ENCODE measurements at regions not wholly inside any gene's neighbourhood (a gene's known extent, or its start where the extent isn't known, plus 50 kb on each side); places are given as distances from the start of the nearest gene placed in this dataset.

- H3K4me3 ChIP-seq (ENCODE audit: low read depth in 2 of 2, low read length in 1 of 2) = no peak overlapping the region
- no peaks in the 10 kb centered on the region for H3F3A ChIP-seq (replicated peaks; ENCODE audit: insufficient read depth)
Observed at GRCh38 chr2:133988316-133988891, 265.5 kb upstream of the MGAT5 start.

More at GRCh38 chr2:133988316-133988891, 265.5 kb upstream of the MGAT5 start:
- Histone ChIP-seq H2AFZ (ENCODE audit: low read depth) (no peak overlapping the region), H3K4me2 (no peak overlapping the region), H3K9me2 (no peaks in the 10 kb centered on the region), H3K27me3 (ENCODE audit: insufficient read depth) (no peaks in the 10 kb centered on the region), H3K4me1 (ENCODE audit: control insufficient read depth in 1 of 2, insufficient read depth in 2 of 2, low read depth in 1 of 2, low read length in 1 of 2) (peaks cover 0 to 5% of the 10 kb centered on the region in 2 experiments; a peak in 1 of 4 replicates), H3K79me2 (ENCODE audit: insufficient read depth) (no peaks in the 10 kb centered on the region), H3K9ac (no peak overlapping the region), H4K20me1 (ENCODE audit: insufficient read depth) (no peaks in the 10 kb centered on the region), H3K36me3 (replicated peaks in 1 of 2; ENCODE audit: control insufficient read depth in 1 of 2, insufficient read depth in 2 of 2, low read length in 1 of 2) (no peaks in the 10 kb centered on the region), H3K27ac (ENCODE audit: low read depth in 2 of 2, low read length in 1 of 2) (no peak overlapping the region), H3K9me3 (no peaks in the 10 kb centered on the region)
- CTCF ChIA-PET = no interaction called here
- 54% methylated on average over 11 of the region's 12 CpGs for WGBS (ENCODE audit: low lambda C conversion rate)
- TF ChIP-seq MXI1 (IDR thresholded peaks at IDR 0.05; ENCODE audit: low read depth, low read length) = no peak
- no peak for TF ChIP-seq SIN3A (IDR thresholded peaks at IDR 0.05; ENCODE audit: borderline replicate concordance, low read depth, low read length)
- no peak for TF ChIP-seq NFIC (IDR thresholded peaks at IDR 0.05; ENCODE audit: borderline replicate concordance)
- TF ChIP-seq ZBTB33 (IDR thresholded peaks at IDR 0.05; ENCODE audit: borderline replicate concordance, low read depth) = no peak
- no peak for TF ChIP-seq ELF1 (IDR thresholded peaks at IDR 0.05)
- TF ChIP-seq NRF1 (IDR thresholded peaks at IDR 0.05; ENCODE audit: low read depth, low read length) = no peak
- no peak for TF ChIP-seq YY1 (IDR thresholded peaks at IDR 0.05; ENCODE audit: low read depth)
- no peak for TF ChIP-seq FOSL2 (IDR thresholded peaks at IDR 0.05; ENCODE audit: borderline replicate concordance, low read depth)
- TF ChIP-seq GABPA (IDR thresholded peaks at IDR 0.05; ENCODE audit: low read depth) = no peak
- TF ChIP-seq CTCF (IDR thresholded peaks at IDR 0.05) = no peak
- TF ChIP-seq USF1 (IDR thresholded peaks at IDR 0.05; ENCODE audit: borderline replicate concordance, low read depth) = no peak
- POLR2A ChIA-PET = no interaction called here
- DNase-seq = no peak
